ENCODE measurements at regions not wholly inside any gene's neighbourhood (a gene's known extent, or its start where the extent isn't known, plus 50 kb on each side); places are given as distances from the start of the nearest gene placed in this dataset.

DNA sequence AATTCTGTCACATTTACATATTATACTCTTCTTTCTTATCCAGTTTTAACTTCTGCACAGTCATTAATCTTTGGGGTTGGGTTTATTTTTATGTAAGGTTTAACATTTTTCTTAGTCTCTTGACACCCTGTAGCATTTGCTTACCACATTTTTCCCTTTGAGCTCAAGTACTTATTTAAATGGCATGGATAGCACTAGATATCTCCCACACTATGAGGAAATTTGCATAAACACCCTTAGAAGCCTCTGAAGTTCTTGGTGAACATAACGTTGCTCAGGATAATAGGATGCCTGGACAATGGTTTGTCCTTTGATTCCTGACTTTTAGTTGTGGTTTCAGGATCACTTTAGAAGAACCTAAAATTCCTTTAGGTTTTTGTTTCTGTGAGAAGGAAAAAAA, 338.9 kb downstream of the PCDH17 start:
- TF ChIP-seq CTCF (IDR thresholded peaks at IDR 0.05) (no peak), POLR2A (IDR thresholded peaks at IDR 0.05) (no peak)
